Testis (tissue), 2 donors: ENCODE measurements at regions not wholly inside any gene's neighbourhood (a gene's known extent, or its start where the extent isn't known, plus 50 kb on each side); places are given as distances from the start of the nearest gene placed in this dataset.

Experiments used
- DNase-seq: peaks from one replicate; pipeline ENCODE4 v3.0.0-alpha.2; 2019
- H3K27ac ChIP-seq, 2 donors: fragments of 200-600 bp; sonication (generic); one replicate each; pipeline ENCODE4 v1.5.1; 2019
- H3K27me3 ChIP-seq: fragments of 200-600 bp; sonication (generic); one replicate; pipeline ENCODE4 v1.5.1; 2019
- H3K36me3 ChIP-seq: fragments of 200-600 bp; sonication (generic); one replicate; pipeline ENCODE4 v1.5.1; 2017; ENCODE audit warnings: low read depth; ENCODE audit errors: missing control alignments
- H3K4me1 ChIP-seq: fragments of 200-600 bp; sonication (generic); one replicate; pipeline ENCODE4 v1.5.1; 2019
- H3K4me3 ChIP-seq, 2 donors: fragments of 200-600 bp; sonication (generic); one replicate each; pipeline ENCODE4 v1.5.1; 2017 to 2019
- H3K9me3 ChIP-seq: fragments of 200-600 bp; sonication (generic); one replicate; pipeline ENCODE4 v1.5.1; 2017
- CTCF ChIP-seq, 3 experiments: fragments of 450-650 bp in 2 of 3; fragments of 200-600 bp in 1 of 3; sonication (generic) in 1 of 3; IDR thresholded peaks; one replicate each; pipeline ENCODE4 v1.5.1; 2016 to 2019; ENCODE audit warnings: antibody characterized with exemption in 3 of 3, mild to moderate bottlenecking in 2 of 3, moderate library complexity in 1 of 3
- POLR2A ChIP-seq: fragments of 450-650 bp; IDR thresholded peaks from one replicate; pipeline ENCODE4 v1.6.1; 2017; ENCODE audit warnings: antibody characterized with exemption, mild to moderate bottlenecking, moderate library complexity
- WGBS, 2 donors: methylation state at CpG; one replicate each; pipeline ENCODE4 v1.1.5; 2018; 5-methylcytosine and 5-hydroxymethylcytosine counted together
- intact Hi-C: fragments of 100-400 bp; cut with DNase I; formaldehyde crosslinking; loops from one replicate; pipeline ENCODE4 v1.15.1; 2023; ENCODE audit warnings: low total_unique reads

- no peak for DNase-seq
- TF ChIP-seq POLR2A: no peak
- TF ChIP-seq CTCF (IDR thresholded peaks at IDR 0.05): no peak
- no peaks in the 10 kb centered on the region for H3K36me3 ChIP-seq
- H3K9me3 ChIP-seq: no peaks in the 10 kb centered on the region
- intact Hi-C loops: no loop called here
- H3K27me3 ChIP-seq: no peaks in the 10 kb centered on the region
- no peak overlapping the region for H3K27ac ChIP-seq
- H3K4me1 ChIP-seq: no peaks in the 10 kb centered on the region
- 67 to 82% methylated on average over 1 to 9 of the region's 9 CpGs for WGBS, 2 donors
- H3K4me3 ChIP-seq: no peak overlapping the region
These were observed 1673.2 kb downstream of the LRRC4C start for GRCh38 chr11:39786281-39786680.

- no peak overlapping the region for H3K4me3 ChIP-seq
- no peaks in the 10 kb centered on the region for H3K4me1 ChIP-seq
- WGBS, 2 donors: 98% methylated on average over 5 of the region's 5 CpGs; no CpG with 5 or more reads in 1 of the 2 donors
- no peak overlapping the region for H3K27ac ChIP-seq
- no peak for DNase-seq
- intact Hi-C loops: no loop called here
- H3K27me3 ChIP-seq: no peaks in the 10 kb centered on the region
- no peaks in the 10 kb centered on the region for H3K36me3 ChIP-seq
- TF ChIP-seq CTCF (IDR thresholded peaks at IDR 0.05) (no peak), POLR2A (no peak)
- no peaks in the 10 kb centered on the region for H3K9me3 ChIP-seq
These were observed 1674.6 kb downstream of the LRRC4C start for GRCh38 chr11:39784873-39785272.

- Histone ChIP-seq H3K4me3 (no peak overlapping the region), H3K36me3 (no peaks in the 10 kb centered on the region), H3K27ac (no peak overlapping the region), H3K9me3 (no peaks in the 10 kb centered on the region), H3K4me1 (no peaks in the 10 kb centered on the region), H3K27me3 (no peaks in the 10 kb centered on the region)
- intact Hi-C loops: no loop called here
- 90 to 92% methylated on average over 3 of the region's 3 CpGs for WGBS, 2 donors
- DNase-seq: no peak
- TF ChIP-seq POLR2A: no peak
- TF ChIP-seq CTCF (IDR thresholded peaks at IDR 0.05): no peak
These were observed 1679.3 kb downstream of the LRRC4C start for GRCh38 chr11:39780131-39780530.

- no peaks in the 10 kb centered on the region for H3K36me3 ChIP-seq
- no peak overlapping the region for H3K27ac ChIP-seq
- H3K4me3 ChIP-seq: no peak overlapping the region
- no peaks in the 10 kb centered on the region for H3K9me3 ChIP-seq
- intact Hi-C loops: no loop called here
- DNase-seq: no peak
- WGBS, 2 donors: 33 to 43% methylated on average over 3 of the region's 3 CpGs
- H3K4me1 ChIP-seq: no peaks in the 10 kb centered on the region
- no peaks in the 10 kb centered on the region for H3K27me3 ChIP-seq
- TF ChIP-seq CTCF (IDR thresholded peaks at IDR 0.05) (no peak), POLR2A (no peak)
These were observed 1682.4 kb downstream of the LRRC4C start for GRCh38 chr11:39777035-39777434.

GRCh38 chr11:39772525-39773137 lies 1686.8 kb downstream of the LRRC4C start:
- Histone ChIP-seq H3K36me3 (no peaks in the 10 kb centered on the region), H3K4me1 (no peaks in the 10 kb centered on the region), H3K27me3 (no peaks in the 10 kb centered on the region), H3K4me3 (no peak overlapping the region), H3K27ac (no peak overlapping the region), H3K9me3 (no peaks in the 10 kb centered on the region)
- 58 to 70% methylated on average over 1 of the region's 1 CpG for WGBS, 2 donors
- no peak for DNase-seq
- intact Hi-C loops: no loop called here
- TF ChIP-seq POLR2A (no peak), CTCF (IDR thresholded peaks at IDR 0.05) (no peak)
